ENCODE measurements at regions not wholly inside any gene's neighbourhood (a gene's known extent, or its start where the extent isn't known, plus 50 kb on each side); places are given as distances from the start of the nearest gene placed in this dataset.

- H3K9me3 ChIP-seq (ENCODE audit: insufficient read depth in 2 of 2, low read depth in 1 of 2, low read length in 1 of 2) = no peaks in the 10 kb centered on the region
- H3K56ac ChIP-seq (replicated peaks; ENCODE audit: insufficient read length, low read depth, low read length) = no peak overlapping the region
- no peak overlapping the region for H3K9ac ChIP-seq (replicated peaks in 1 of 4; ENCODE audit: extremely low read depth in 1 of 4, low read depth in 3 of 4, low read length in 3 of 4)
- CTCF ChIA-PET (ENCODE audit: partially characterized antibody) = interaction anchor here (0.5 kb wide), 1 partner anchor 263 kb away, joined by 3 read pairs; no protein-coding TSS in a partner anchor
- no peaks in the 10 kb centered on the region for H3K23me2 ChIP-seq (ENCODE audit: low read depth, low read length)
- H4K8ac ChIP-seq (ENCODE audit: extremely low read depth, insufficient read depth, low read length) = no peak overlapping the region
- 83% methylated on average over 8 of the region's 10 CpGs; no CpG with 5 or more reads in 1 of the 2 experiments for WGBS, 2 experiments (ENCODE audit: extremely low coverage in 1 of 2, insufficient coverage in 1 of 2, insufficient read length in 1 of 2, insufficient replicate concordance in 2 of 2, low coverage in 1 of 2, low lambda C conversion rate in 2 of 2, missing lambda C conversion rate in 1 of 2)
- H3K4me2 ChIP-seq (ENCODE audit: insufficient read depth in 1 of 2, low read depth in 2 of 2, low read length in 2 of 2) = no peak overlapping the region
- FAIRE-seq = no peak
- H4K5ac ChIP-seq (ENCODE audit: insufficient read length, low read depth, low read length) = no peak overlapping the region
- no peak overlapping the region for H3K14ac ChIP-seq (ENCODE audit: insufficient read length)
- no peak overlapping the region for H2BK15ac ChIP-seq (ENCODE audit: low read length)
- H4K20me1 ChIP-seq (replicated peaks in 1 of 2; ENCODE audit: control insufficient read depth in 1 of 2, insufficient read depth in 2 of 2, low read length in 2 of 2) = peaks cover 0 to 2% of the 10 kb centered on the region in 2 experiments
- POLR2A ChIA-PET (ENCODE audit: partially characterized antibody) = no interaction called here
- H3K27ac ChIP-seq (ENCODE audit: low read depth, low read length) = no peak overlapping the region
- H2BK5ac ChIP-seq (ENCODE audit: low read depth, low read length) = 0 out of 2 replicates have a peak overlapping the region, but pooled peaks have one; percentile 56
- no peak overlapping the region for H2BK20ac ChIP-seq (ENCODE audit: low read length)
- no peak overlapping the region for H2BK120ac ChIP-seq (replicated peaks; ENCODE audit: low read depth, low read length)
- no peak overlapping the region for H2AFZ ChIP-seq (ENCODE audit: low read length)
- TF ChIP-seq RXRA (IDR thresholded peaks at IDR 0.05; ENCODE audit: insufficient read depth, low read depth, low read length) (no peak), BACH1 (IDR thresholded peaks at IDR 0.05; ENCODE audit: low read length) (no peak), RNF2 (IDR thresholded peaks at IDR 0.05; ENCODE audit: borderline replicate concordance, low read depth, low read length, missing control alignments, poor library complexity, severe bottlenecking) (no peak), HDAC6 (IDR thresholded peaks at IDR 0.05; ENCODE audit: low read depth, low read length) (no peak), PHF8 (conservative IDR thresholded peaks at IDR 0.05; ENCODE audit: low read depth, low read length) (no peak), SIN3A (conservative IDR thresholded peaks at IDR 0.05 in 1 of 2, IDR thresholded peaks at IDR 0.05 in 1 of 2; ENCODE audit: low read depth in 1 of 2, low read length in 2 of 2) (no peak), ZNF274 (IDR thresholded peaks at IDR 0.05; ENCODE audit: borderline replicate concordance, extremely low read depth, low read length) (no peak), SP4 (IDR thresholded peaks at IDR 0.05; ENCODE audit: low read length) (no peak), EP300 (IDR thresholded peaks at IDR 0.05; ENCODE audit: borderline replicate concordance in 1 of 2, low read depth in 2 of 2, low read length in 2 of 2) (no peak)
- no peak overlapping the region for H3K23ac ChIP-seq (ENCODE audit: insufficient read length)
- H3K36me3 ChIP-seq (ENCODE audit: control insufficient read depth in 2 of 4, insufficient read depth in 4 of 4, low read length in 3 of 4) = no peaks in the 10 kb centered on the region
- no peak overlapping the region; the same call in 1 of the 2 replicates for H3K18ac ChIP-seq (ENCODE audit: extremely low read depth, low read length)
- DNase-seq (ENCODE audit: low read depth in 1 of 2, low spot score in 2 of 2) = no peak
- no peaks in the 10 kb centered on the region for H3K79me2 ChIP-seq (ENCODE audit: control insufficient read depth in 1 of 2, insufficient read depth in 2 of 2, low read length in 2 of 2)
- H3K4ac ChIP-seq (replicated peaks; ENCODE audit: insufficient read length, low read depth, low read length) = no peak overlapping the region
- H2BK12ac ChIP-seq (ENCODE audit: low read depth, low read length) = no peak overlapping the region
- peaks cover 0 to 11% (median 3%) of the 10 kb centered on the region in 4 experiments; a peak in 4 of 7 replicates for H3K4me1 ChIP-seq (replicated peaks in 1 of 4; ENCODE audit: control insufficient read depth in 3 of 4, insufficient read depth in 4 of 4, low read length in 3 of 4)
- H3K27me3 ChIP-seq (replicated peaks in 1 of 4; ENCODE audit: control insufficient read depth in 3 of 4, extremely low read depth in 1 of 4, insufficient read depth in 3 of 4, low read length in 3 of 4) = no peaks in the 10 kb centered on the region
- no peaks in the 10 kb centered on the region for H3K79me1 ChIP-seq (ENCODE audit: low read depth, low read length)
- H3K4me3 ChIP-seq (ENCODE audit: extremely low read depth in 1 of 4, insufficient read depth in 2 of 4, low read depth in 3 of 4, low read length in 4 of 4) = no peak overlapping the region
- H4K91ac ChIP-seq (replicated peaks; ENCODE audit: insufficient read length, low read length) = no peak overlapping the region
- H2AK5ac ChIP-seq (ENCODE audit: low read depth, low read length) = no peak overlapping the region
These were observed 182.7 kb upstream of the PMEPA1 start for GRCh38 chr20:57892471-57892870.

Measured in H1 (cell line).